DOHH2 (cell line): ENCODE measurements at regions not wholly inside any gene's neighbourhood (a gene's known extent, or its start where the extent isn't known, plus 50 kb on each side); places are given as distances from the start of the nearest gene placed in this dataset.

Experiments
- EZH2phosphoT487 ChIP-seq: fragments of 200-600 bp; sonication (generic); IDR thresholded peaks from 2 replicates; pipeline ENCODE4 v1.6.1; 2017; ENCODE audit warnings: borderline replicate concordance, mild to moderate bottlenecking, antibody characterized with exemption, low read length, moderate library complexity, mixed read lengths
- TF ChIP-seq, protein P1 (sequence below): fragments of 200-600 bp; sonication (generic); IDR thresholded peaks from one replicate; pipeline ENCODE4 v1.5.1; 2014; ENCODE audit warnings: antibody characterized with exemption, mild to moderate bottlenecking, low read depth, low read length; ENCODE audit not compliant: poor library complexity, severe bottlenecking

DNA sequence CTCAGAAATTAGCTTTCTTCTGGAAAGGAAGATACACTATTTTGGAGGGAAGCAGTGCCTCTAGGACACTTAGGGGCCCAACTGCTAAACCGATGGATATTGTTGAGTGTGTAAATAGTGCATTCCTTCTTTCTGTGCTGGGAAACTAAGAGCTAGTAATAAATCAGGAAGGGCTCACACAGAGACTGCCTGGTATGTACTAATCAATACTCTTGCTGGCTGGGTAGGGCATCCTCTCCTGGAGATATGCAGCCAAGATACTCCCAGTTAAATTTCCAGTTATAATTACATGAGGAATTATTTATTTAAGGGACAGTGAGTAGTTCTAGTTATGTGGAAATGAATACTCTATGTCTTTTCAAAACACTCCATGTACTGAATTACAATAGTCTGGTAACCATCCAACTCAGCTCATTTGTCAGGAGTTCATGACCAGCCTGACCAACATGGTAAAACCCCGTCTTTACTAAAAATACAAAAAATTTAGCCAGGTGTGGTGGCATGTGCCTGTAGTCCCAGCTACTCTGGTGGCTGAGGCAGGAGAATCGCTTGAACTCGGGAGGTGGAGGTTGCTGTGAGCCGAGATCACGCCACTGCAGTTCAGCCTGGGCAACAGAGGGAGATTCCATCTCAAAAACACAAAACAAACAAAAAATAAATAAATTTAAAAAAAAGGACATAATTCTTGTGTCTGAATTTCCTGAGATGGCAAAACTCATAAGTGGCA, 100.0 kb downstream of the OR2B2 start:
- TF ChIP-seq, protein P1, sequence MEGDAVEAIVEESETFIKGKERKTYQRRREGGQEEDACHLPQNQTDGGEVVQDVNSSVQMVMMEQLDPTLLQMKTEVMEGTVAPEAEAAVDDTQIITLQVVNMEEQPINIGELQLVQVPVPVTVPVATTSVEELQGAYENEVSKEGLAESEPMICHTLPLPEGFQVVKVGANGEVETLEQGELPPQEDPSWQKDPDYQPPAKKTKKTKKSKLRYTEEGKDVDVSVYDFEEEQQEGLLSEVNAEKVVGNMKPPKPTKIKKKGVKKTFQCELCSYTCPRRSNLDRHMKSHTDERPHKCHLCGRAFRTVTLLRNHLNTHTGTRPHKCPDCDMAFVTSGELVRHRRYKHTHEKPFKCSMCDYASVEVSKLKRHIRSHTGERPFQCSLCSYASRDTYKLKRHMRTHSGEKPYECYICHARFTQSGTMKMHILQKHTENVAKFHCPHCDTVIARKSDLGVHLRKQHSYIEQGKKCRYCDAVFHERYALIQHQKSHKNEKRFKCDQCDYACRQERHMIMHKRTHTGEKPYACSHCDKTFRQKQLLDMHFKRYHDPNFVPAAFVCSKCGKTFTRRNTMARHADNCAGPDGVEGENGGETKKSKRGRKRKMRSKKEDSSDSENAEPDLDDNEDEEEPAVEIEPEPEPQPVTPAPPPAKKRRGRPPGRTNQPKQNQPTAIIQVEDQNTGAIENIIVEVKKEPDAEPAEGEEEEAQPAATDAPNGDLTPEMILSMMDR = no peak
- TF ChIP-seq EZH2phosphoT487 = no peak
